Choroid plexus epithelial cell (primary cell): ENCODE measurements at regions not wholly inside any gene's neighbourhood (a gene's known extent, or its start where the extent isn't known, plus 50 kb on each side); places are given as distances from the start of the nearest gene placed in this dataset.

Experiments
- DNase-seq: peaks from one replicate; pipeline ENCODE4 v3.0.0-alpha.2; 2010; ENCODE audit warnings: low read depth
- H3K4me3 ChIP-seq: 2 replicates; pipeline ENCODE4 v1.5.1; 2011; ENCODE audit warnings: low read depth, mild to moderate bottlenecking, control low read depth, low read length, moderate library complexity
- CTCF ChIP-seq: conservative IDR thresholded peaks from 2 replicates; pipeline ENCODE4 v1.5.1; 2011; ENCODE audit warnings: low read depth, mild to moderate bottlenecking, control low read depth, inconsistent platforms, low read length, moderate library complexity

GRCh38 chr2:59277671-59278070 lies 1036.5 kb upstream of the FANCL start:
- H3K4me3 ChIP-seq = no peak overlapping the region
- TF ChIP-seq CTCF = no peak
- peak; percentile 2 for DNase-seq

DNA sequence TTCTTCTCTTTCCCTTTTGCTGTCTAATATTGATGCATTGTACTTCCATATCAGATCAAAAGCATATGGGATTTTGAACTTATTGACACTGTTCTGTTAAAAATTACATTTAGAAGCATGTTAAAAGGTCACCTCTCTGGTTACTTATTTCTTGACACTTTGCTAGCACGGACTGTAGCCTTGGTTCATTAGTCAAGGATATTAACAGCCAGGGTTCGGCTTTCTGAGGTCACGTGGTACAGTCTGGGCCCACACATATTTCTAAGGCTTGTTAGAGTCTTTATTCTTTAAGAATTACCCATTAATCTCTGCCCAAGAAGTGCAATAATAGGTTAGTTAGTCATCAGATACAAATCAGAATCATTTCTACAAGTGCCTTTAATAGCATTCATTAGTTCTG lies 1035.8 kb upstream of the FANCL start:
- no peak for DNase-seq
- no peak for TF ChIP-seq CTCF
- no peak overlapping the region for H3K4me3 ChIP-seq

- H3K4me3 ChIP-seq = no peak overlapping the region
- DNase-seq = no peak
- TF ChIP-seq CTCF = peak; percentile 23
Observed at GRCh38 chr2:59276033-59276432, 1034.9 kb upstream of the FANCL start.

- no peak overlapping the region for H3K4me3 ChIP-seq
Observed at GRCh38 chr2:59266453-59266852, 1025.3 kb upstream of the FANCL start.

DNA sequence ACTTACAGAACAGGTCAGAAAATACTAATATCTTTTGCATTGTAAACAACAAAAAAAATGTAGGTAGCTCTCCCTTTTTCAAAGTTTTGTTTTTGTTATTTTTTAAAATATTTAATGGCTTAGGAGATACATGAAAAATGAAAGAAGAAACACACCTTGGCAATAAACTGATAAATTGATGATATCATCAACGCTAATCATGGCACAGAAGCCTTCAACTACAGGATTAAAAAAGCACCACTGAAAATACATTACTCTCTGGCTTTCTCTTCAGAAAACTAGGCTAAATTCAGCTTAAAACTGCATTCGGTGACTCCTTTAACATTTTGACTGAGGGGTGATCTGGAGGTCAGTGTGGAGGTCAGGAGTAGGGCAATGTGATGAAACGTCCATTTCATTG lies 1018.8 kb upstream of the FANCL start:
- no peak overlapping the region for H3K4me3 ChIP-seq
- DNase-seq = no peak
- TF ChIP-seq CTCF = no peak

More at GRCh38 chr2:59266453-59266852, 1025.3 kb upstream of the FANCL start:
- DNase-seq = no peak
- no peak for TF ChIP-seq CTCF

- no peak for DNase-seq
- no peak for TF ChIP-seq CTCF
Observed at GRCh38 chr2:59256290-59256689, 1015.2 kb upstream of the FANCL start.

DNA sequence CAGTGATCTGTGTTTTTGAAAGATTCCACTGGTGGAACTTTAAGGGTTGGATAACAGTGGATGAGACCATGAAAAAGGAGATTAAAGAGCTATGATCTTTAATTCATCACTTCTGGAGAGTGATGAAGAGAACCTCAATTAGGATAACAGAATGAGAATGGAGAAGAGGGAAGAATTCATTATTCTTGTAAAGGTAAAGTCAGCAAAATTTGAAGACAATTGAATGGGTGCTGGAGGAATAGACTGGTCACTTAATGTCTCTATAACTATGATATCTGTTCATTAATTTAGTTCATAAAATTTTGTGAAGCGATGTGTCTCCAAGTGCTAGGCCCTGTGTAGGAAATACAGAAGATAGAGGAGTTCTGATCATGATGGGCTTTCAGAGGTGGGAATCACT lies 1013.2 kb upstream of the FANCL start:
- DNase-seq = no peak
- TF ChIP-seq CTCF = no peak
- H3K4me3 ChIP-seq = no peak overlapping the region

More at GRCh38 chr2:59256290-59256689, 1015.2 kb upstream of the FANCL start:
- H3K4me3 ChIP-seq = no peak overlapping the region
